SH-SY5Y (cell line): ENCODE measurements at regions not wholly inside any gene's neighbourhood (a gene's known extent, or its start where the extent isn't known, plus 50 kb on each side); places are given as distances from the start of the nearest gene placed in this dataset.

Experiments
- GATA2 ChIP-seq: IDR thresholded peaks from 2 replicates; pipeline ENCODE4 v1.6.1; 2011; ENCODE audit warnings: mild to moderate bottlenecking, low read depth, low read length
- GATA3 ChIP-seq: IDR thresholded peaks from 2 replicates; pipeline ENCODE4 v1.6.1; 2011; ENCODE audit warnings: low read depth, mild to moderate bottlenecking, low read length, moderate library complexity

DNA sequence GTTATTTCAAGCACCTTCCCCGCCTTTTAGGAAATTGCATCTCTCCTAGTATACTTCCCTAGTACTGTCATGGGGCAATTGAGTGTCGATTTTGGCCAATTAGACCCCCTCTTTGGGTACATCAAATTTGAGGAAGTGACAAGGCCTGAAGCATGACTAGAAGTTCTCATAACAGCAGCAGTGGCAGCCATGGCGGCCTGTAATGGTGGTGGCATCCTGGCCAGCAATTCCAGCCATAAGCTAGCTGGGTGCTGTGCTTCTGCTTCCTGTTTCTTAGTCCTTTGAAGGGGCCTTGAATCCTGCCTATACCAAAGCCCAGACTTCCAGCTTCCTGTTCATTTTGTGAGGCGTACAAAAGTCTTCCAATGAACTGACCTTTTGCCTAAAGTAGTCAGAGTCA lies 523.1 kb downstream of the PLCL1 start:
- TF ChIP-seq GATA2 (no peak), GATA3 (no peak)
